MCF 10A (cell line): ENCODE measurements at regions not wholly inside any gene's neighbourhood (a gene's known extent, or its start where the extent isn't known, plus 50 kb on each side); places are given as distances from the start of the nearest gene placed in this dataset.

Source experiments
- BruUV-seq: library from RNA; stranded (reverse); fragments of 400-500 nt; replicated peaks from 2 replicates; lab custom pipeline; 2021; lab: Mats Ljungman, UMichigan
- CTCF ChIA-PET: fragments of 300-600 bp; sonication (Branson Sonifier 250); formaldehyde crosslinking; extraction: SDS; loops from one replicate; lab custom pipeline; 2021; ENCODE audit warnings: antibody characterized with exemption, inconsistent platforms; lab: Yijun Ruan, JAX
- POLR2A ChIA-PET: fragments of 300-600, 350-650 bp; sonication (Branson Sonifier 250); formaldehyde crosslinking; extraction: SDS; loops from one replicate; lab custom pipeline; 2020; ENCODE audit warnings: antibody characterized with exemption, inconsistent platforms; lab: Yijun Ruan, JAX
- DNase-seq: peaks from one replicate; pipeline ENCODE4 v3.0.0-alpha.2; 2018; ENCODE audit not compliant: unreplicated experiment
- H3K27ac Mint-ChIP-seq: one replicate; pipeline ENCODE4 v1.8.0; 2022; ENCODE audit warnings: mild to moderate bottlenecking, low read depth, mixed read lengths; ENCODE audit not compliant: unreplicated experiment
- H3K27me3 Mint-ChIP-seq: one replicate; pipeline ENCODE4 v1.8.0; 2022; ENCODE audit warnings: mixed read lengths; ENCODE audit not compliant: insufficient read depth, unreplicated experiment
- H3K36me3 Mint-ChIP-seq: one replicate; pipeline ENCODE4 v1.8.0; 2022; ENCODE audit warnings: mild to moderate bottlenecking, moderate library complexity, mixed read lengths; ENCODE audit not compliant: insufficient read depth, unreplicated experiment
- H3K4me1 Mint-ChIP-seq: one replicate; pipeline ENCODE4 v1.8.0; 2022; ENCODE audit warnings: mixed read lengths; ENCODE audit not compliant: insufficient read depth, unreplicated experiment
- H3K4me3 Mint-ChIP-seq: one replicate; pipeline ENCODE4 v1.8.0; 2022; ENCODE audit warnings: mild to moderate bottlenecking, moderate library complexity, mixed read lengths; ENCODE audit not compliant: unreplicated experiment
- H3K9me3 Mint-ChIP-seq: one replicate; pipeline ENCODE4 v1.8.0; 2022; ENCODE audit warnings: mixed read lengths; ENCODE audit not compliant: unreplicated experiment
- intact Hi-C: fragments of 100-400 bp; cut with micrococcal nuclease; formaldehyde crosslinking; loops from 2 replicates; pipeline ENCODE4 v1.14.1; 2022
- TF ChIP-seq, protein P1 (sequence below): fragments of 200-600 bp; IDR thresholded peaks from one replicate; pipeline ENCODE4 v1.8.0; 2022; ENCODE audit warnings: antibody characterized with exemption, mild to moderate bottlenecking; ENCODE audit not compliant: unreplicated experiment

DNA sequence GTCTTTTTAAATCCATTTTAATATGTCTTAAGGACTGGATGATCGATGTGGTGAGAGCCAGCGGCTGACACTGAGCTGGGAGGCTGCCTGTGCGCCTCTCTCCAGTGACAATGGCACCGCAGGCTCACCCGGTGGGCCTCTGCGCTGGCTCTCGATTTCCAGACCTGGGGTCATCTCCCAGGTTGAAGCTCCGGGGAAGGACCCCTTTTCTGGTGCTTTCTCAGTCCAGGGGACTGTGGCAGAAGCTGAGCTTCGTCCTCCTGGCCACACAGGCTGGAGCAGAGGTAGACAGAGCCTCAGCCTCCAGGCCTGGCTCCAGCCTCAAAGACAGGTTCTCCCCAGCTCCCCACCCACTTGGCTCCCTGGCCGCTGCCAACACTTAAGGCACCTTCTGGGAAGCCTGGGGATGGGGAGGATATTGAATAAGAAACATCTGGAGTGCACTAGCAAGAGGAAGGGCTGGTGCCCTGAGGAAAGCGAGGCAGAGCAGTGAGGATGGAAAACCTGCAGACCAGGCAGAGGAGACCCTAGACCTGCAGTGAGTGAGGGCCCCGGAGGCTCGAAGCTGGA is 154.2 kb upstream of the SMAD3 start:
- no TSS peak for BruUV-seq
- DNase-seq = no peak
- CTCF ChIA-PET = interaction anchor here (1.4 kb wide), 1 partner anchor 9 kb away, joined by 6 read pairs; no protein-coding TSS in a partner anchor
- POLR2A ChIA-PET = interaction anchor here (1.3 kb wide), 1 partner anchor 11 kb away, joined by 3 read pairs; no protein-coding TSS in a partner anchor
- no peak overlapping the region for H3K4me3 Mint-ChIP-seq
- intact Hi-C loops = no loop called here
- H3K27me3 Mint-ChIP-seq = peaks cover 11% of the 10 kb centered on the region
- H3K9me3 Mint-ChIP-seq = peaks cover 3% of the 10 kb centered on the region
- H3K36me3 Mint-ChIP-seq = no peaks in the 10 kb centered on the region
- no peak overlapping the region for H3K27ac Mint-ChIP-seq
- TF ChIP-seq, protein P1, sequence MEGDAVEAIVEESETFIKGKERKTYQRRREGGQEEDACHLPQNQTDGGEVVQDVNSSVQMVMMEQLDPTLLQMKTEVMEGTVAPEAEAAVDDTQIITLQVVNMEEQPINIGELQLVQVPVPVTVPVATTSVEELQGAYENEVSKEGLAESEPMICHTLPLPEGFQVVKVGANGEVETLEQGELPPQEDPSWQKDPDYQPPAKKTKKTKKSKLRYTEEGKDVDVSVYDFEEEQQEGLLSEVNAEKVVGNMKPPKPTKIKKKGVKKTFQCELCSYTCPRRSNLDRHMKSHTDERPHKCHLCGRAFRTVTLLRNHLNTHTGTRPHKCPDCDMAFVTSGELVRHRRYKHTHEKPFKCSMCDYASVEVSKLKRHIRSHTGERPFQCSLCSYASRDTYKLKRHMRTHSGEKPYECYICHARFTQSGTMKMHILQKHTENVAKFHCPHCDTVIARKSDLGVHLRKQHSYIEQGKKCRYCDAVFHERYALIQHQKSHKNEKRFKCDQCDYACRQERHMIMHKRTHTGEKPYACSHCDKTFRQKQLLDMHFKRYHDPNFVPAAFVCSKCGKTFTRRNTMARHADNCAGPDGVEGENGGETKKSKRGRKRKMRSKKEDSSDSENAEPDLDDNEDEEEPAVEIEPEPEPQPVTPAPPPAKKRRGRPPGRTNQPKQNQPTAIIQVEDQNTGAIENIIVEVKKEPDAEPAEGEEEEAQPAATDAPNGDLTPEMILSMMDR = no peak
- H3K4me1 Mint-ChIP-seq = no peaks in the 10 kb centered on the region

DNA sequence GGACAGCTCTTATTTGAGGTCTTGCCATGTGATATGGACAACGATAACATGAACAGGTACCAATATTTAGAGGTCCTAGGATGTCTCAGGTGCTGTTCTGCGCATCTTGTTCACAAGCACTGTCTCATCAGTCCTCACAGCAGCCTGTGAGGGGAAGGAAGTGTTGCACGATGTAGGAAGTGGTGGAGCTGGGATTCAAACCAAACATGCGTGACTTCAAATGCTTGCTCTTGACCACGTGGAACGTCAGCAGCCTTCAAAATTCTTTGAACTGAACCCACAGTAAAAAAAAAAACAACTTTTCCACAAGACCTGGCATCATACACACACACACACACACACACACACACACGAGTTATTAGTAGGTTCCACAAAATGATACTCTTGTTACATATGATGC is 153.4 kb upstream of the SMAD3 start:
- H3K27ac Mint-ChIP-seq = no peak overlapping the region
- TF ChIP-seq, protein P1 = no peak
- peaks cover 8% of the 10 kb centered on the region for H3K9me3 Mint-ChIP-seq
- intact Hi-C loops = no loop called here
- POLR2A ChIA-PET = interaction anchor here (1.3 kb wide), 1 partner anchor 10 kb away, joined by 3 read pairs; no protein-coding TSS in a partner anchor
- no TSS peak for BruUV-seq
- peaks cover 19% of the 10 kb centered on the region for H3K27me3 Mint-ChIP-seq
- no peaks in the 10 kb centered on the region for H3K4me1 Mint-ChIP-seq
- no peaks in the 10 kb centered on the region for H3K36me3 Mint-ChIP-seq
- CTCF ChIA-PET = interaction anchor here (1.4 kb wide), 1 partner anchor 8 kb away, joined by 6 read pairs; no protein-coding TSS in a partner anchor
- no peak for DNase-seq
- no peak overlapping the region for H3K4me3 Mint-ChIP-seq

DNA sequence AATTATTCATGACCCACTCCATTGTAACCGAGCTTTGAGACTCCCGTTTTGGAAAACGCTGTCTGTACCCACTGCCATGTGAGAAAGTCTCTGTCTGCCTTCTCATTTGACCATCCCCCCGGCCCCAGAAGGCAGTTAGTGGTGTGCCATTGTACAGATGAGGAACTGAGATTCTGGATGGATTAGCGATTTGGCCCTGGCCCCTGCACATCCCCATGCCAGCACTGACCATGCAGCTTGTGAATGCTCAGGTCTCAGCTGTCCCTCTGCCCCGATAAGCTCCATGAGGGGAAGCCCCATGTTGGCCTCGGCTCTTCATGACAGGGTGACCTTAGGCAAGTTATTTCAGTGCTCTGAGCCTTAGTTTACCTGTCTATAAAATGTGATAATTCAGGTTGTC is 153.0 kb upstream of the SMAD3 start:
- ChIA-PET CTCF (no interaction called here), POLR2A (no interaction called here)
- Mint-ChIP-seq H3K4me1 (no peaks in the 10 kb centered on the region), H3K27me3 (peaks cover 22% of the 10 kb centered on the region), H3K27ac (no peak overlapping the region), H3K9me3 (peaks cover 10% of the 10 kb centered on the region), H3K36me3 (no peaks in the 10 kb centered on the region), H3K4me3 (no peak overlapping the region)
- no TSS peak for BruUV-seq
- intact Hi-C loops = no loop called here
- no peak for DNase-seq
- TF ChIP-seq, protein P1 = no peak

DNA sequence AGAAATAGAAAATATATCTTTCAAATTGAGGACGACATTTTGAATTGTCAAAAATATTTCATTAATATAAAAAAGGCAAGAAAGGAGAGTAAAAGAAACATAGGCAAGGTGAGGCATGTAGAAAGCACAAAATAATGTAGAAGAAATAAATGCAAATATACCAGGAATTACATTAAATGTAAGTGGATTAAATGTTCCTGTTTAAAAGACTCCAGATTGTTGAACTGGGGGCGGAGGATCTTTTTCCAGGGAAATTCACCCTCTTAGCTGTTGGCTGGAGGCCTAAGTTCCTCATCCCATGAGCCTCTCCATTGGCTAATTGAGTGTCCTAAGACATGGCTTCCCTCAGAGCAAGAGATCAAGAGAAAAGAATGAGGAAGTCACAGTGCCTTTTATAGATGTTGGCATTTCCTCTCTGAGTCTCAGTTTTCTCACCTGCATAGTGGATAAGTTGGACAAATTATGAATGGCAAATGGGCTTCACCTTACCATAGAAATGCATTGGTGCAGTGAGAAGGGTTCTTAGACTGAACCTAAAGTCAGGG is 147.4 kb upstream of the SMAD3 start:
- H3K4me3 Mint-ChIP-seq = no peak overlapping the region
- H3K27me3 Mint-ChIP-seq = peaks cover 22% of the 10 kb centered on the region
- peaks cover 15% of the 10 kb centered on the region for H3K9me3 Mint-ChIP-seq
- POLR2A ChIA-PET = interaction anchor here (1.6 kb wide), 1 partner anchor 10 kb away, joined by 7 read pairs; no protein-coding TSS in a partner anchor
- TF ChIP-seq, protein P1 = no peak
- no peaks in the 10 kb centered on the region for H3K4me1 Mint-ChIP-seq
- no TSS peak for BruUV-seq
- H3K27ac Mint-ChIP-seq = no peak overlapping the region
- H3K36me3 Mint-ChIP-seq = no peaks in the 10 kb centered on the region
- no peak for DNase-seq
- CTCF ChIA-PET = interaction anchor here (2.1 kb wide), 1 partner anchor 14 kb away, joined by 9 read pairs; no protein-coding TSS in a partner anchor
- intact Hi-C loops = no loop called here
